Naive thymus-derived CD8-positive, alpha-beta T cell (primary cell): ENCODE measurements at regions not wholly inside any gene's neighbourhood (a gene's known extent, or its start where the extent isn't known, plus 50 kb on each side); places are given as distances from the start of the nearest gene placed in this dataset.

Source experiments
- ATAC-seq, 2 donors: fragments of 150-1000 bp; cut with Tn5 transposase in 1 of 2; sonication (Bioruptor Pico), chemical (Tn5 transposase) in 1 of 2; 1 replicate in 1 of 2; 2 replicates in 1 of 2; pipeline ENCODE4 v1.10.0; 2021; ENCODE audit warnings: mild to moderate bottlenecking in 2 of 2, moderate library complexity in 2 of 2
- POLR2A ChIA-PET: fragments of 350-600 bp; sonication (Branson Sonifier 250); formaldehyde crosslinking; loops from one replicate; lab custom pipeline; 2021; ENCODE audit warnings: antibody characterized with exemption; lab: Charles Lee
- DNase-seq, 10 donors: peaks; one replicate each; pipeline versions ENCODE4 v3.0.0 to v3.0.0-alpha.2; 2020 to 2022
- H3K27ac Mint-ChIP-seq, 10 donors: one replicate each; pipeline ENCODE4 v1.8.0; 2020 to 2022; ENCODE audit warnings: mild to moderate bottlenecking in 10 of 10, mixed read lengths in 10 of 10, moderate library complexity in 4 of 10, inconsistent platforms in 1 of 10
- H3K27me3 Mint-ChIP-seq, 5 donors: one replicate each; pipeline ENCODE4 v1.8.0; 2021 to 2022; ENCODE audit warnings: mixed read lengths in 5 of 5
- H3K36me3 Mint-ChIP-seq, 3 donors: one replicate each; pipeline ENCODE4 v1.8.0; 2020 to 2022; ENCODE audit warnings: mixed read lengths in 3 of 3, mild to moderate bottlenecking in 2 of 3, inconsistent platforms in 1 of 3
- H3K4me1 Mint-ChIP-seq, 4 donors: one replicate each; pipeline ENCODE4 v1.8.0; 2021 to 2022; ENCODE audit warnings: mixed read lengths in 4 of 4
- H3K4me3 Mint-ChIP-seq, 10 donors: one replicate each; pipeline ENCODE4 v1.8.0; 2020 to 2022; ENCODE audit warnings: mild to moderate bottlenecking in 10 of 10, mixed read lengths in 10 of 10, moderate library complexity in 6 of 10, inconsistent platforms in 1 of 10
- H3K9me3 Mint-ChIP-seq, 9 donors: one replicate each; pipeline ENCODE4 v1.8.0; 2020 to 2022; ENCODE audit warnings: mixed read lengths in 9 of 9, mild to moderate bottlenecking in 3 of 9, inconsistent platforms in 1 of 9, moderate library complexity in 1 of 9

DNA sequence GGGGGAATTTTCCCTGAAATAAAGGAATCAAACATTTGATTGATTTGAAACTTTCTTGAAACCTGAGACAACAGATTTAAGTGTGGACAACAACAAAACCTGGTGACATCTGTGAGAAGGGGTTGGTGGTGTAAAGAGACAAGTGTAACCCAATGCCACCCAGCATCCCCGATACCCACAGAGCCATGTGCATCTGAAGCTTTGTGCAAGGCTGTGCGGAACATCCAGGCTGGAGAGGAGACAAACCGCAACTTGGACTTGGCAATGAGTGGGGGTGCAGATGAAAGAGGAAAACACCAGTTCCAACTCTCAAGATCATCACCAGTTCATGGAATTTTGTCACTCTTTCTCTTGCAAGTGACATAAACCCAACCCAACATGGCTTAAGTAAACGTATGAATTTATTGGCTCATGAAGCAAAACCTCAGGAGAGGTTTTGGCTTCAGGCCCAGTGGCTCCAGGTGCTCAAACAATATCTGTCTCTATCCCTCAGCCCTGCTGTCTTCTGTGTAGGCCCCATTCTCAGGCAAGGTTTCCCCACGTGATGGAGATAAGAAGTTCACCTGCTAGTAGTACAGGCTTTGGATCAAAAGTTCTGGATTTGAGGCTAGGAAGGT lies 55.2 kb upstream of the NTF3 start:
- Mint-ChIP-seq H3K27ac (no peak overlapping the region), H3K9me3 (peaks cover 0 to 3% (median 0%) of the 10 kb centered on the region in 9 donors), H3K36me3 (no peaks in the 10 kb centered on the region), H3K4me3 (no peak overlapping the region), H3K27me3 (peaks cover 0 to 6% (median 3%) of the 10 kb centered on the region in 5 donors), H3K4me1 (no peaks in the 10 kb centered on the region)
- POLR2A ChIA-PET, result no interaction called here
- DNase-seq, result no peak
- no peak for ATAC-seq

DNA sequence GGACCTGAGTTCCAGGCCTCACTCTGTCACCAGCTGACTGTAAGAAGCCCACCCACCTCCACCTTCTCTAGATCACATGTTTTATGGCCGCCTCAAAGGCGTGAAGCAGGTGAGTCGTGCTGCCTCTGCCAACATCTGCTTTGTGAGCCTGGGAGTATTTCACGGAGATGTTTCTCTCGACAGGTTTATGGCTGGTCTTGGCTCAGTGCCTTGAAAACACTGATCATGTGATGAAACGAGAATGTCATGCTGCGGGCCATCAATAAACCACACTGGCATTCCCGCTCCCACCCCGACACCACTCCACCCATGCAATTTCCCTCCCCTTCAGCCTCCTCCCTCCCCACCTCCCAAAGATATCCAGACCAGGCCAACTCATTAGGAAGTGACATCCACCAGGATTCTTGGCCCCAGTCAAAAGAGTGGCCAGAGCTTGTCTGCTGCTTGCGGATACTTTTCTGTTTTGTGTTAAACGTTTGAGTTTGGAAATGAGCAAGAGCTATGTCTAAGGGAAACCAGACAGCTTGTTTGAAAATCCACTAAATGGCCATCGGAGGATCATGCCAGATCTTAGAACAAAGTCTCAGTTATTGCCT lies 53.8 kb upstream of the NTF3 start:
- Mint-ChIP-seq H3K4me3 (no peak overlapping the region), H3K36me3 (no peaks in the 10 kb centered on the region), H3K27ac (no peak overlapping the region), H3K27me3 (peaks cover 0 to 6% (median 3%) of the 10 kb centered on the region in 5 donors), H3K9me3 (peaks cover 0 to 1% (median 0%) of the 10 kb centered on the region in 9 donors), H3K4me1 (no peaks in the 10 kb centered on the region)
- ATAC-seq, result no peak
- POLR2A ChIA-PET, result no interaction called here
- no peak for DNase-seq

GRCh38 chr12:5379749-5380496 lies 52.0 kb upstream of the NTF3 start:
- POLR2A ChIA-PET, result no interaction called here
- Mint-ChIP-seq H3K27ac (no peak overlapping the region), H3K4me3 (no peak overlapping the region)

More at GRCh38 chr12:5379749-5380496, 52.0 kb upstream of the NTF3 start:
- DNase-seq, result no peak
- no peaks in the 10 kb centered on the region for H3K36me3 Mint-ChIP-seq
- peaks cover 0 to 5% (median 2%) of the 10 kb centered on the region in 5 donors for H3K27me3 Mint-ChIP-seq
- H3K4me1 Mint-ChIP-seq, result no peaks in the 10 kb centered on the region
- no peaks in the 10 kb centered on the region for H3K9me3 Mint-ChIP-seq
- no peak for ATAC-seq
